ENCODE measurements at regions not wholly inside any gene's neighbourhood (a gene's known extent, or its start where the extent isn't known, plus 50 kb on each side); places are given as distances from the start of the nearest gene placed in this dataset.

- TF ChIP-seq CEBPB (IDR thresholded peaks at IDR 0.05; ENCODE audit: low read depth, low read length) (no peak), CTCF (conservative IDR thresholded peaks at IDR 0.05; ENCODE audit: low read depth, low read length) (no peak), ELK1 (IDR thresholded peaks at IDR 0.05; ENCODE audit: borderline replicate concordance, low read depth, low read length) (no peak), USF2 (IDR thresholded peaks at IDR 0.05; ENCODE audit: low read depth, low read length) (no peak), POLR2A (IDR thresholded peaks at IDR 0.05; ENCODE audit: low read depth, low read length) (no peak), SMC3 (IDR thresholded peaks at IDR 0.05; ENCODE audit: low read depth, low read length) (no peak), RAD21 (IDR thresholded peaks at IDR 0.05; ENCODE audit: low read length) (no peak), CHD1 (IDR thresholded peaks at IDR 0.05; ENCODE audit: low read depth, low read length) (no peak), MXI1 (IDR thresholded peaks at IDR 0.05; ENCODE audit: borderline replicate concordance, low read depth, low read length) (no peak), RFX5 (IDR thresholded peaks at IDR 0.05; ENCODE audit: low read depth, low read length) (no peak)
Observed at GRCh38 chr10:2686691-2687090, 380.7 kb upstream of the PFKP start.
